ENCODE measurements at regions not wholly inside any gene's neighbourhood (a gene's known extent, or its start where the extent isn't known, plus 50 kb on each side); places are given as distances from the start of the nearest gene placed in this dataset.

DNA sequence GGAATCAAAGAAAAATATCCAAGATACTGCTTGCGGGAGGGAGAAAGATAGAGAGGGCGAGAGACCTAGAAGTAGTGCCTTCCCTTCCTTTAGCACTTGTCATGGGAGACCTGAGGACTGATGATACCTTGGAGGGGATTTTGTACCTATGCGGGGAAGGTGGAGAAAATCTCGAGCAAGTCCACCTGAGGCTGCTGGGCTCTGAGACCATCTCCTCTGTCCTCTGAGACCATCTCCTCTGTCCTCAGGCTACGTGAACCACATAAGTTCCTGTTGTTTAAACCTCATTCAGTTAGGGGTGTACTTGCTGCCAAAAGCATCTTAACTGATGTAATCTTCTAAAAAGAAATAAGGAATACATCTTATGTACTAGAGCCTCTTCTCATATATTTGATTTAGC lies 164.9 kb downstream of the NR2F2 start:
- Histone ChIP-seq H3K9me3 (ENCODE audit: control insufficient read depth, insufficient read depth, low read depth, low read length) (no peaks in the 10 kb centered on the region), H3K27me3 (ENCODE audit: control insufficient read depth, insufficient read depth, low read length) (0 out of 2 replicates have a peak, but pooled peaks cover 6% of the 10 kb centered on the region), H3K4me1 (ENCODE audit: control insufficient read depth, insufficient read depth, low read length) (no peaks in the 10 kb centered on the region), H3K36me3 (ENCODE audit: control insufficient read depth, insufficient read depth, low read length) (no peaks in the 10 kb centered on the region), H3K9ac (ENCODE audit: low read length) (no peak overlapping the region), H3K27ac (ENCODE audit: low read depth, low read length) (no peak overlapping the region), H3K4me3 (ENCODE audit: low read depth, low read length) (no peak overlapping the region)

DNA sequence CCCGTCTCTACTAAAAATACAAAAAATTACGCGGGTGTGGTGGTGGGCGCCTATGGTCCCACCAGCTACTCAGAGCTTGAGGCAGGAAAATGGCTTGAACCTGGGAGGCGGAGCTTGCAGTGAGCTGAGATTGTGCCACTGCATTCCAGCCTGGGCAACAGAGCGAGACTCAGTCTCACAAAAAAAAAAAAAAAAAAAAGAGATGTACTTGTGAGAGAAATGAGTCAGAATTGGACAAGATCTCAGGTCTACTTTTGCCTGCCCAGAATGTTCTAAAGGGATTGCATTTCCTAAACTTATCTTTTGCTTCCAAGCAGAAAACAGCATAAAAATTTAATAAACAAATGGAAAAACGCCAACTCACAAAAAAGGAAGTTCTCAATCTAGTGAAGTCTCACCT lies 167.5 kb downstream of the NR2F2 start:
- Histone ChIP-seq H3K36me3 (ENCODE audit: control insufficient read depth, insufficient read depth, low read length) (no peaks in the 10 kb centered on the region), H3K9ac (ENCODE audit: low read length) (no peak overlapping the region), H3K4me1 (ENCODE audit: control insufficient read depth, insufficient read depth, low read length) (no peaks in the 10 kb centered on the region), H3K4me3 (ENCODE audit: low read depth, low read length) (no peak overlapping the region), H3K27me3 (ENCODE audit: control insufficient read depth, insufficient read depth, low read length) (no peaks in the 10 kb centered on the region), H3K9me3 (ENCODE audit: control insufficient read depth, insufficient read depth, low read depth, low read length) (no peaks in the 10 kb centered on the region), H3K27ac (ENCODE audit: low read depth, low read length) (no peak overlapping the region)

DNA sequence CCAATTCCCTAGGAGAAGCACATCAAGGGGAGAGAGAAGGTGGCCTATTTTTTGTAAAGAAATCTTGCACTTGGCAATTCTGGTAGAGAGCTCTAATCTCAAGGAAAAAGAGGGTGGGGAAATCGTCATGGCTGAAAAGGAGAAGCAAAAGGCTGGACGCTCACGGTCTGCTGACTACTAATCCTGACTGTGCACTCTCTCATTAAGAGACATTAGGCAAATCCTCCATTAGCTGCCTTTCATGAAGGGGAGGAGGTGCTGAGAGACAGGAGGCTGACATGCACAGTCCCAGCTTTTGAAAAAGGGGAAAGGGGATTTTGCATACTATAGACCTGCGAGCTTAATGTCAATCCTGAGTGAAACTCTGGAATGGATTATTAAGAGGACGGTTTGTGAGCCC lies 170.0 kb downstream of the NR2F2 start:
- Histone ChIP-seq H3K36me3 (ENCODE audit: control insufficient read depth, insufficient read depth, low read length) (no peaks in the 10 kb centered on the region), H3K4me3 (ENCODE audit: low read depth, low read length) (no peak overlapping the region), H3K9me3 (ENCODE audit: control insufficient read depth, insufficient read depth, low read depth, low read length) (no peaks in the 10 kb centered on the region), H3K9ac (ENCODE audit: low read length) (no peak overlapping the region), H3K27ac (ENCODE audit: low read depth, low read length) (no peak overlapping the region), H3K27me3 (ENCODE audit: control insufficient read depth, insufficient read depth, low read length) (no peaks in the 10 kb centered on the region), H3K4me1 (ENCODE audit: control insufficient read depth, insufficient read depth, low read length) (no peaks in the 10 kb centered on the region)

DNA sequence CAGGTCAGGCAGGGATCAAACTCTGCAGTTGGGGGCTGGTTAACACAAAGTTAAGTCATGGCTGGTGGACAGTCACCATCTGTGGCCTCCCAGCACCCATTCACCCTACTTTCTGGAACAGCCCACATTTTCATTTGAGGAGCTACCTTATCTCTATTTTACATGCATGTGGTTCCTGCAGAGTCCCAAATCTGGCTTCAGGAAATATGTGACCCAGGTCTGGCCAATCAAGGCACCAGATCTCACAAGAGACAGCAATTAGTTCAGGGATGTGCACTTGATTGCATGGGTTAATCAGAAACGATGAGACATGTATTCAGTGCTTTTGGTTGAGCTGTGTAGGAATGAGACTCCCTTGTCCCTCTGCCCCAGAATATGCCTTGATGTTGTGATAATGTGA lies 170.9 kb downstream of the NR2F2 start:
- H3K4me3 ChIP-seq (ENCODE audit: low read depth, low read length), result no peak overlapping the region
- H3K36me3 ChIP-seq (ENCODE audit: control insufficient read depth, insufficient read depth, low read length), result no peaks in the 10 kb centered on the region
- no peaks in the 10 kb centered on the region for H3K9me3 ChIP-seq (ENCODE audit: control insufficient read depth, insufficient read depth, low read depth, low read length)
- H3K27ac ChIP-seq (ENCODE audit: low read depth, low read length), result no peak overlapping the region
- no peaks in the 10 kb centered on the region for H3K27me3 ChIP-seq (ENCODE audit: control insufficient read depth, insufficient read depth, low read length)
- no peaks in the 10 kb centered on the region for H3K4me1 ChIP-seq (ENCODE audit: control insufficient read depth, insufficient read depth, low read length)
- no peak overlapping the region for H3K9ac ChIP-seq (ENCODE audit: low read length)

DNA sequence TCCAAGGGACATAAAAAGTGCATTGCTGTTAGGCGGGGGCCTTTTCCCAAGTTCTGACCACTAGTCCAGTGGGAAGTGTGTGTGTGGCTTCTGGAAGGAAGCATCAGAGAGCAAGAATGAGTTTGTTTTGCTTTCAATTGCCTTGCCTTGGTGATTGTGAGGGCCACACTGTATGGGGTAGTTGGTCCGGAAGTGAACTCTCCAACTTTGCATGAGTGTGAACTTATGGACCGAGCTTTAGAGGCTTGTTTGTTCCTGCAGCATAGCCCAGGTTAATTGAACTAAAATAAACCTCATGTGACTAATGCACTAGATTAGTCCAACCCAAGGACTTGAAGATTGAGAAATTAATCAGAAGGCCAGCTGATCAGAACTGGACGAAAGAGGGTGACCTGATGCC lies 171.7 kb downstream of the NR2F2 start:
- Histone ChIP-seq H3K4me3 (ENCODE audit: low read depth, low read length) (no peak overlapping the region), H3K27me3 (ENCODE audit: control insufficient read depth, insufficient read depth, low read length) (no peaks in the 10 kb centered on the region), H3K27ac (ENCODE audit: low read depth, low read length) (no peak overlapping the region), H3K4me1 (ENCODE audit: control insufficient read depth, insufficient read depth, low read length) (no peaks in the 10 kb centered on the region), H3K9ac (ENCODE audit: low read length) (no peak overlapping the region), H3K9me3 (ENCODE audit: control insufficient read depth, insufficient read depth, low read depth, low read length) (no peaks in the 10 kb centered on the region), H3K36me3 (ENCODE audit: control insufficient read depth, insufficient read depth, low read length) (no peaks in the 10 kb centered on the region)

DNA sequence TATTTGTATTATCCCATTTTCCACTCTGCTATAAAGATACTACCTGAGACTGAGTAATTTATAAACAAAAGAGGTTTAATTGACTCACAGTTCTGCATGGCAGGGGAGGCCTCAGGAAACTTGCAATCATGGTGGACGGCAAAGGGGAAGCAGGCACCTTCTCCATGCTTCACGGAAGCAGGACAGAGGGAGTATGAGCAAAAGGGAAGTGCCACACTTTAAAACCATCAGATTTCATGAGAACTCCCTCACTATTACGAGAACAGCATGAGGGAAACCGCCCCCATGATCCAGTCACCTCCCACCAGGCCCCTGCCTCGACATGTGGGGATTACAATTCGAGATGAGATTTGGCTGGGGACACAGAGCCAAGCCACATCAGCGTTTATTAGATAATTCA lies 172.8 kb downstream of the NR2F2 start:
- Histone ChIP-seq H3K27me3 (ENCODE audit: control insufficient read depth, insufficient read depth, low read length) (no peaks in the 10 kb centered on the region), H3K4me3 (ENCODE audit: low read depth, low read length) (no peak overlapping the region), H3K9me3 (ENCODE audit: control insufficient read depth, insufficient read depth, low read depth, low read length) (no peaks in the 10 kb centered on the region), H3K27ac (ENCODE audit: low read depth, low read length) (no peak overlapping the region), H3K36me3 (ENCODE audit: control insufficient read depth, insufficient read depth, low read length) (no peaks in the 10 kb centered on the region), H3K9ac (ENCODE audit: low read length) (no peak overlapping the region), H3K4me1 (ENCODE audit: control insufficient read depth, insufficient read depth, low read length) (no peaks in the 10 kb centered on the region)

DNA sequence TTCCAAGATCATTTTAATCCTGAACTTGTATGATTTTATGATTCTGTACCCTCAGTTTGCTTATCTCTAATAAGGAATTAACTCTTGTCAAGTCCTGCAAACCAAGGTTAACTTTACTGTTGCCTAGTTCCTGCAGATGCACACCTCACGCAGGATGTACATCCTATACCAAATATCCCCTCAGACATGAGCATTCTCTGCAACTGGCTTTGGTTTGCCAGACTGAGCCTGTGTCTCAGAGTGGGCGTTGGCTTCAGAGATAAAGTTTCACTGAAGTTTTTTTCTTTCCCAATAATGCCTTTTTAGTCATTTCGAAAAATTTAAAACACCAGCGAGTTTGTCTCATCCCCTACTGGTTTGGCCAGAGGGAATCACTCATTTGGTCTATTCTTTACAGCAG lies 173.9 kb downstream of the NR2F2 start:
- H3K4me1 ChIP-seq (ENCODE audit: control insufficient read depth, insufficient read depth, low read length), result no peaks in the 10 kb centered on the region
- H3K9me3 ChIP-seq (ENCODE audit: control insufficient read depth, insufficient read depth, low read depth, low read length), result no peaks in the 10 kb centered on the region
- no peak overlapping the region for H3K27ac ChIP-seq (ENCODE audit: low read depth, low read length)
- H3K9ac ChIP-seq (ENCODE audit: low read length), result no peak overlapping the region
- no peaks in the 10 kb centered on the region for H3K36me3 ChIP-seq (ENCODE audit: control insufficient read depth, insufficient read depth, low read length)
- no peak overlapping the region for H3K4me3 ChIP-seq (ENCODE audit: low read depth, low read length)
- no peaks in the 10 kb centered on the region for H3K27me3 ChIP-seq (ENCODE audit: control insufficient read depth, insufficient read depth, low read length)

DNA sequence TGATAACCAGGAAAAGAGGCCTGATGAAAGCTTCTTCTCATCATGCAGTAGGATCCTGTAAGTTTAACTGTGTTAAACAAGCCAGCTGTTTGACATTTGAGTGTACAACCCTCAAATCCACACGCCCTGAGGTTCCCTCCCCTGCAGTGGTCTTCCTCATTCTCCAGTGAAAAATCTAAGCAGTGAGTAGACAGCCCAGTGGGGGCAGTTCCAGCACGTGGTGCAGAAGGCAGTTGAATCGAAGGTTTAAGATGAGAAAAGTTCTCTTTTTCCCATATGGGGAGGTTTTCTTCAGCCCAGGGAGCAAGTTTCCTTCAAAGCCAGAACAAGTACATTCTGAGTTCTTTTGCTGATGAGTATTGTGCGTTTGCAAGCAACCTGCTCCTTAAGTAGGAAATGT lies 174.5 kb downstream of the NR2F2 start:
- no peak overlapping the region for H3K9ac ChIP-seq (ENCODE audit: low read length)
- no peak overlapping the region for H3K27ac ChIP-seq (ENCODE audit: low read depth, low read length)
- no peaks in the 10 kb centered on the region for H3K4me1 ChIP-seq (ENCODE audit: control insufficient read depth, insufficient read depth, low read length)
- H3K9me3 ChIP-seq (ENCODE audit: control insufficient read depth, insufficient read depth, low read depth, low read length), result no peaks in the 10 kb centered on the region
- no peaks in the 10 kb centered on the region for H3K36me3 ChIP-seq (ENCODE audit: control insufficient read depth, insufficient read depth, low read length)
- no peak overlapping the region for H3K4me3 ChIP-seq (ENCODE audit: low read depth, low read length)
- no peaks in the 10 kb centered on the region for H3K27me3 ChIP-seq (ENCODE audit: control insufficient read depth, insufficient read depth, low read length)

DNA sequence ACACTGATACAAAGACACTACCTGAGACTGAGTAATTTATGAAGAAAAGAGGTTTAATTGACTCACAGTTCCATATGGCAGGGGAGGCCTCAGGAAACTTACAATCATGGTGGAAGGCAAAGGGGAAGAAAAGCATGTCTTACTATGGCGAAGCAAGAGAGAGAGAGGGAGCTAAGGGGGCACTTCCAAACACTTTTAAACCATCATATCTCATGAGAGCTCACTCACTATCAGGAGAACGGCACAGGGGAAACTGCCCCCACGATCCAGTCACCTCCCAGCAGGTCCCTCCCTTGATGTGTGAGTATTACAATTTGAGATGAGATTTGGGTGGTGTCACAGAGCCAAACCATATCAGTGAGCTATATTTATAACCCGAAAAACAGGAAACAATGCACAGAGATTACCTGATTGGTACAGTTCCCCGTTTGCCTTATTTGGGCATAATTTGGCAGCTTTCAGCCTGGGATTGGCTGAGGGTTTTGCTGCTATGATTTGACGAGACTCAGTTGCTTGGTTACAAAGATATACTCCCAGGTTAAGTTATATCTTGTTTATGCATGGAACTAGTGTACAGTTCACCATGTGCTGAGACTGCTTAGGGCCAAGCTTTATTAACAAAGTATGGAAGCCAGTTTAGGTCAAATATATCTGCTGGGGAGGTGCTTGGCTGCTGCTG lies 184.2 kb downstream of the NR2F2 start:
- no peaks in the 10 kb centered on the region for H3K36me3 ChIP-seq (ENCODE audit: control insufficient read depth, insufficient read depth, low read length)
- H3K4me3 ChIP-seq (ENCODE audit: low read depth, low read length), result no peak overlapping the region
- H3K27ac ChIP-seq (ENCODE audit: low read depth, low read length), result no peak overlapping the region; the same call in 1 of the 2 replicates
- H3K4me1 ChIP-seq (ENCODE audit: control insufficient read depth, insufficient read depth, low read length), result no peaks in the 10 kb centered on the region
- H3K9ac ChIP-seq (ENCODE audit: low read length), result no peak overlapping the region
- no peaks in the 10 kb centered on the region for H3K27me3 ChIP-seq (ENCODE audit: control insufficient read depth, insufficient read depth, low read length)
- H3K9me3 ChIP-seq (ENCODE audit: control insufficient read depth, insufficient read depth, low read depth, low read length), result no peaks in the 10 kb centered on the region

DNA sequence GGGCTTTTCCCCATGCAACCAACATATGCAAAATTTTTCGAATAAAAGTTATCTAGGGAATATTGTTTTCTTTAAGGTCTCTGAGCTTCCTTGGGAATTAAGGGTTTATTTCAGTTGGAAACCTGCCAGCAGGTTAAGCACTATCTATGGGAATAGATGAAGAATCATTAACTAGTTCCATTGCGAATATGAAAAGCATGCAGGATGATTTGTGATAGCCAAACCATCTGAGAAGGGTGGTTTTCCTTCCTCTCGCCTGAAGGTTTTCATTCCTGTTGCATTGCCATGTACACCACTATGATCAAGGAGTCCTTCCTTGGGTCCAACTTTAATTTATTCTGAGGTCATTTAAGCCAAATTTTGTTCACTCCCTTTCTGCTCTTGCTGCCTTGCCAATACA lies 184.9 kb downstream of the NR2F2 start:
- H3K9ac ChIP-seq (ENCODE audit: low read length), result no peak overlapping the region
- H3K4me1 ChIP-seq (ENCODE audit: control insufficient read depth, insufficient read depth, low read length), result no peaks in the 10 kb centered on the region
- no peaks in the 10 kb centered on the region for H3K36me3 ChIP-seq (ENCODE audit: control insufficient read depth, insufficient read depth, low read length)
- H3K4me3 ChIP-seq (ENCODE audit: low read depth, low read length), result no peak overlapping the region
- no peaks in the 10 kb centered on the region for H3K27me3 ChIP-seq (ENCODE audit: control insufficient read depth, insufficient read depth, low read length)
- no peak overlapping the region; the same call in 1 of the 2 replicates for H3K27ac ChIP-seq (ENCODE audit: low read depth, low read length)
- H3K9me3 ChIP-seq (ENCODE audit: control insufficient read depth, insufficient read depth, low read depth, low read length), result no peaks in the 10 kb centered on the region

DNA sequence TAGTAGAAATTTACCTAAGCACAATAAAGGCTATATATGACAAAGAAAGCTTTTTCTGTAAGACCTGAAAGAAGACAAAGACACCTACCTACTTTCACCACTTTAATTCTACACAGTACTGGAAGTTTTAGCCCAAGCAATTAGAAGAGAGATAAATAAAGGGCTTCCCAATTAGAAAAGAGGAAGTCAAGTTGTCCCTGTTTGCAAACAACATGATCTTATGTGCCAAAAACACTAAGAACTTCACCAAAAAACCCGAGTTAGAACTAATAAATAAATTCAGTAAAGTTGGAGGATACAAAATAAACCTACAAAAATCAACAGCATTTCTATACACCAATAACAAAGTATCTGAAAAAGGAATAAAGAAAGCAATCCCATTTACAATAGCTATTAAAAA lies 190.9 kb downstream of the NR2F2 start:
- Histone ChIP-seq H3K27ac (ENCODE audit: low read depth, low read length) (no peak overlapping the region), H3K4me3 (ENCODE audit: low read depth, low read length) (no peak overlapping the region), H3K36me3 (ENCODE audit: control insufficient read depth, insufficient read depth, low read length) (no peaks in the 10 kb centered on the region), H3K9me3 (ENCODE audit: control insufficient read depth, insufficient read depth, low read depth, low read length) (no peaks in the 10 kb centered on the region), H3K27me3 (ENCODE audit: control insufficient read depth, insufficient read depth, low read length) (no peaks in the 10 kb centered on the region), H3K4me1 (ENCODE audit: control insufficient read depth, insufficient read depth, low read length) (no peaks in the 10 kb centered on the region), H3K9ac (ENCODE audit: low read length) (no peak overlapping the region)
